ENCODE measurements at regions not wholly inside any gene's neighbourhood (a gene's known extent, or its start where the extent isn't known, plus 50 kb on each side); places are given as distances from the start of the nearest gene placed in this dataset.

GRCh38 chr17:77354670-77355455 is 214.1 kb downstream of the SEC14L1 start:
- Histone ChIP-seq H3K4me3 (ENCODE audit: low read length) (no peak overlapping the region), H3K36me3 (ENCODE audit: control insufficient read depth in 2 of 3, insufficient read depth in 3 of 3, low read length in 3 of 3) (no peaks in the 10 kb centered on the region), H3K9me3 (ENCODE audit: control insufficient read depth in 2 of 3, low read length in 3 of 3) (no peaks in the 10 kb centered on the region), H3K4me1 (ENCODE audit: control insufficient read depth in 2 of 2, insufficient read depth in 2 of 2, low read length in 2 of 2) (peaks cover 0 to 18% of the 10 kb centered on the region in 2 donors), H3K27ac (ENCODE audit: low read depth, low read length) (no peak overlapping the region), H3K27me3 (ENCODE audit: control insufficient read depth in 2 of 2, insufficient read depth in 2 of 2, low read length in 2 of 2) (no peaks in the 10 kb centered on the region)
- ATAC-seq (no peak), DNase-seq (peak in 1 of 9 donors; percentile 17)
- Mint-ChIP-seq H3K36me3 (peaks cover 0 to 4% (median 0%) of the 10 kb centered on the region in 5 donors), H3K9me3 (peaks cover 0 to 7% (median 0%) of the 10 kb centered on the region in 11 donors), H3K27ac (peak overlapping the region in 4 of 9 donors; percentile 20 to 40 (median 26)), H3K4me3 (peak overlapping the region in 1 of 10 donors; percentile 20), H3K27me3 (peaks cover 0 to 3% (median 0%) of the 10 kb centered on the region in 5 donors), H3K4me1 (peaks cover 19 to 67% (median 43%) of the 10 kb centered on the region in 7 donors)
- ChIA-PET POLR2A (interaction anchor here (1.2 kb wide), 1 partner anchor 15 kb away, joined by 3 read pairs; no protein-coding TSS in a partner anchor), CTCF (no interaction called here)
- intact Hi-C loops (cut with micrococcal nuclease): no loop called here

DNA sequence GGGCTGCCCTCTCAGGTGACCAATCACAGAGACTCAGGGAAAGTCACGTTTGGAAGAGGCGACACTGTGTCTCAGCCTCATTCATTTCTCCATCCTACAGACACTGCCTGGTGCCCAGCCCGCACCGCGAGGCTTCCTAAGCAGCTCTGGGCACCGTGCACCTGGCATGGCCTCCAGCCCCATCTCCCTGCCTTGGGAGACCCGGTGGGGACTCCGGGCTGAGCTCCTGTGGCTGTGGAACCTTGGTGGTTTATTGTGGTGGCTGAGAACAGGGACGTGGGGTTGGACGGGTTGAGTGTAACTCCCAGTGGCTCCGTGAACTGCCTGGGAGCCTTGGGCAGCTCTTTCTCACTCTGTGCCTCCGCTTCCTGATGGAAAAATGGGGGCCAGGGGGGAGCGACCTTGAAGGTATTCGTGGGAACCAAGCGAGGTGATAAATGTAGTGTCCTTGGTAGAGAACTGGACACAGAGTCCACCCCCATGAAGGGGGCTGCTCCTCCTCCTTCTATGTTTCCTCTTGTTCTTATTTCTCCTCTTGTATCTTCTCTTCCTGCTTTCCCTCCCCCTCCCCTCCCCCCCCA is 215.4 kb downstream of the SEC14L1 start:
- peaks cover 0 to 7% (median 0%) of the 10 kb centered on the region in 11 donors for H3K9me3 Mint-ChIP-seq
- H3K27me3 ChIP-seq (ENCODE audit: control insufficient read depth in 2 of 2, insufficient read depth in 2 of 2, low read length in 2 of 2): no peaks in the 10 kb centered on the region
- no peak overlapping the region for H3K4me3 ChIP-seq (ENCODE audit: low read length)
- no peaks in the 10 kb centered on the region for H3K36me3 Mint-ChIP-seq
- H3K36me3 ChIP-seq (ENCODE audit: control insufficient read depth in 2 of 3, insufficient read depth in 3 of 3, low read length in 3 of 3): no peaks in the 10 kb centered on the region
- intact Hi-C loops (cut with micrococcal nuclease): no loop called here
- H3K4me1 Mint-ChIP-seq: peaks cover 9 to 58% (median 33%) of the 10 kb centered on the region in 7 donors
- CTCF ChIA-PET: interaction anchor here (0.6 kb wide), 1 partner anchor 20 kb away, joined by 3 read pairs; no protein-coding TSS in a partner anchor
- no peaks in the 10 kb centered on the region for H3K9me3 ChIP-seq (ENCODE audit: control insufficient read depth in 2 of 3, low read length in 3 of 3)
- H3K4me1 ChIP-seq (ENCODE audit: control insufficient read depth in 2 of 2, insufficient read depth in 2 of 2, low read length in 2 of 2): peaks cover 0 to 10% of the 10 kb centered on the region in 2 donors
- peak overlapping the region in 5 of 9 donors; percentile 53 to 89 (median 79) for H3K27ac Mint-ChIP-seq
- H3K4me3 Mint-ChIP-seq: peak overlapping the region in 4 of 10 donors; percentile 9 to 28 (median 14)
- no peak overlapping the region for H3K27ac ChIP-seq (ENCODE audit: low read depth, low read length)
- peaks cover 0 to 3% (median 0%) of the 10 kb centered on the region in 5 donors for H3K27me3 Mint-ChIP-seq
- POLR2A ChIA-PET: interaction anchor here (0.6 to 3.9 kb wide), 7 partner anchors 9 to 1391 kb away, joined by 3 to 10 read pairs (median 3); no protein-coding TSS in a partner anchor
- DNase-seq: peak in 1 of 9 donors; percentile 24
- ATAC-seq: peak; percentile 27

GRCh38 chr17:77356690-77357201 is 216.0 kb downstream of the SEC14L1 start:
- POLR2A ChIA-PET: interaction anchor here (0.6 to 3.9 kb wide), 6 partner anchors 8 to 317 kb away, joined by 3 to 10 read pairs (median 3); no protein-coding TSS in a partner anchor
- peak overlapping the region; percentile 32 to 90 (median 79) for H3K27ac Mint-ChIP-seq
- Histone ChIP-seq H3K27ac (ENCODE audit: low read depth, low read length) (no peak overlapping the region), H3K4me1 (ENCODE audit: control insufficient read depth in 2 of 2, insufficient read depth in 2 of 2, low read length in 2 of 2) (peaks cover 0 to 5% of the 10 kb centered on the region in 2 donors), H3K9me3 (ENCODE audit: control insufficient read depth in 2 of 3, low read length in 3 of 3) (no peaks in the 10 kb centered on the region), H3K36me3 (ENCODE audit: control insufficient read depth in 2 of 3, insufficient read depth in 3 of 3, low read length in 3 of 3) (no peaks in the 10 kb centered on the region), H3K27me3 (ENCODE audit: control insufficient read depth in 2 of 2, insufficient read depth in 2 of 2, low read length in 2 of 2) (no peaks in the 10 kb centered on the region), H3K4me3 (ENCODE audit: low read length) (no peak overlapping the region)
- intact Hi-C loops (cut with micrococcal nuclease): no loop called here
- peaks cover 8 to 55% (median 27%) of the 10 kb centered on the region in 7 donors for H3K4me1 Mint-ChIP-seq
- H3K27me3 Mint-ChIP-seq: peaks cover 0 to 3% (median 0%) of the 10 kb centered on the region in 5 donors
- H3K9me3 Mint-ChIP-seq: peaks cover 0 to 7% (median 0%) of the 10 kb centered on the region in 11 donors
- DNase-seq (peak in 2 of 9 donors; percentile 20 to 23), ATAC-seq (peak; percentile 6)
- H3K36me3 Mint-ChIP-seq: no peaks in the 10 kb centered on the region
- CTCF ChIA-PET: interaction anchor here (0.6 kb wide), 1 partner anchor 19 kb away, joined by 3 read pairs; no protein-coding TSS in a partner anchor
- peak overlapping the region in 5 of 10 donors; percentile 9 to 50 (median 29) for H3K4me3 Mint-ChIP-seq

- ATAC-seq: no peak
- no peaks in the 10 kb centered on the region for H3K36me3 Mint-ChIP-seq
- ChIA-PET CTCF (interaction anchor here (1.7 kb wide), 1 partner anchor 12 kb away, joined by 4 read pairs; no protein-coding TSS in a partner anchor), POLR2A (interaction anchor here (0.7 to 3.9 kb wide), 10 partner anchors 7 to 76 kb away, joined by 3 to 10 read pairs (median 4); no protein-coding TSS in a partner anchor)
- Histone ChIP-seq H3K4me3 (ENCODE audit: low read length) (no peak overlapping the region), H3K9me3 (ENCODE audit: control insufficient read depth in 2 of 3, low read length in 3 of 3) (no peaks in the 10 kb centered on the region), H3K27ac (ENCODE audit: low read depth, low read length) (no peak overlapping the region), H3K4me1 (ENCODE audit: control insufficient read depth in 2 of 2, insufficient read depth in 2 of 2, low read length in 2 of 2) (peaks cover 0 to 19% of the 10 kb centered on the region in 2 donors), H3K27me3 (ENCODE audit: control insufficient read depth in 2 of 2, insufficient read depth in 2 of 2, low read length in 2 of 2) (no peaks in the 10 kb centered on the region), H3K36me3 (ENCODE audit: control insufficient read depth in 2 of 3, insufficient read depth in 3 of 3, low read length in 3 of 3) (no peaks in the 10 kb centered on the region)
- H3K4me3 Mint-ChIP-seq: no peak overlapping the region
- DNase-seq: peak in 2 of 9 donors; percentile 0 to 8
- H3K4me1 Mint-ChIP-seq: peaks cover 13 to 53% (median 30%) of the 10 kb centered on the region in 7 donors
- H3K27ac Mint-ChIP-seq: no peak overlapping the region
- peaks cover 0 to 8% (median 0%) of the 10 kb centered on the region in 11 donors for H3K9me3 Mint-ChIP-seq
- H3K27me3 Mint-ChIP-seq: peaks cover 0 to 3% (median 0%) of the 10 kb centered on the region in 5 donors
- intact Hi-C loops (cut with micrococcal nuclease): no loop called here
Measured at GRCh38 chr17:77358801-77359200, 218.0 kb downstream of the SEC14L1 start.

- ATAC-seq: no peak
- Mint-ChIP-seq H3K9me3 (peaks cover 0 to 9% (median 0%) of the 10 kb centered on the region in 11 donors), H3K27ac (no peak overlapping the region), H3K4me3 (no peak overlapping the region), H3K36me3 (no peaks in the 10 kb centered on the region), H3K4me1 (peaks cover 16 to 53% (median 31%) of the 10 kb centered on the region in 7 donors), H3K27me3 (peaks cover 0 to 3% (median 0%) of the 10 kb centered on the region in 5 donors)
- intact Hi-C loops (cut with micrococcal nuclease): no loop called here
- Histone ChIP-seq H3K36me3 (ENCODE audit: control insufficient read depth in 2 of 3, insufficient read depth in 3 of 3, low read length in 3 of 3) (no peaks in the 10 kb centered on the region), H3K9me3 (ENCODE audit: control insufficient read depth in 2 of 3, low read length in 3 of 3) (no peaks in the 10 kb centered on the region), H3K27ac (ENCODE audit: low read depth, low read length) (no peak overlapping the region), H3K27me3 (ENCODE audit: control insufficient read depth in 2 of 2, insufficient read depth in 2 of 2, low read length in 2 of 2) (no peaks in the 10 kb centered on the region), H3K4me3 (ENCODE audit: low read length) (no peak overlapping the region), H3K4me1 (ENCODE audit: control insufficient read depth in 2 of 2, insufficient read depth in 2 of 2, low read length in 2 of 2) (peaks cover 0 to 22% of the 10 kb centered on the region in 2 donors)
- ChIA-PET POLR2A (interaction anchor here (0.6 to 3.9 kb wide), 10 partner anchors 11 to 84 kb away, joined by 3 to 10 read pairs (median 4); no protein-coding TSS in a partner anchor), CTCF (interaction anchor here (0.8 to 1.7 kb wide), 2 partner anchors 11 to 46 kb away, joined by 3 to 4 read pairs; no protein-coding TSS in a partner anchor)
- DNase-seq: no peak
Measured at GRCh38 chr17:77359236-77359635, 218.5 kb downstream of the SEC14L1 start.
